GM21447 (cell line): ENCODE measurements at regions not wholly inside any gene's neighbourhood (a gene's known extent, or its start where the extent isn't known, plus 50 kb on each side); places are given as distances from the start of the nearest gene placed in this dataset.

ENCODE experiments used
- ATAC-seq: cut with Tn5 transposase; IDR thresholded peaks from one replicate; pipeline ENCODE4 v1.9.1; 2021; ENCODE audit not compliant: unreplicated experiment

DNA sequence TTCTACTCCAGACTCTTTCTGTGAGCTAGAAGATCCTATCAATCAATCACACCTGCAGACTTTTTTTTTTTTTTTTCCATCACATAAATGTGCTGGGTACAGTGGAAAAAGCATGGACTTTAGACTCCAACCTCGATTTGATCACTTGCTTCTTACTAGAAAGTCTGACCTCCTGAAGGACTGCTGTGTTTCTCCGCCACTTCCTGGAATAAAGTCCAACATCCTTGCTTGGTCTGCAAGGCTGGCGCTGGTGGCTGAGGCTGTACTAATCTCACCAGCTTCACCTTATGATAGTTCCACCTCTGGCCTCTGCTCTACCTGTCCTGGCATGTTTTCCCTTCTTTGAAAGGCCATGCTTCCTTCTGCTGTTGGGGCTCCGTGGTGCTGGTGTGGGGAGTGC, 60.9 kb upstream of the SESN3 start:
- no peak for ATAC-seq

DNA sequence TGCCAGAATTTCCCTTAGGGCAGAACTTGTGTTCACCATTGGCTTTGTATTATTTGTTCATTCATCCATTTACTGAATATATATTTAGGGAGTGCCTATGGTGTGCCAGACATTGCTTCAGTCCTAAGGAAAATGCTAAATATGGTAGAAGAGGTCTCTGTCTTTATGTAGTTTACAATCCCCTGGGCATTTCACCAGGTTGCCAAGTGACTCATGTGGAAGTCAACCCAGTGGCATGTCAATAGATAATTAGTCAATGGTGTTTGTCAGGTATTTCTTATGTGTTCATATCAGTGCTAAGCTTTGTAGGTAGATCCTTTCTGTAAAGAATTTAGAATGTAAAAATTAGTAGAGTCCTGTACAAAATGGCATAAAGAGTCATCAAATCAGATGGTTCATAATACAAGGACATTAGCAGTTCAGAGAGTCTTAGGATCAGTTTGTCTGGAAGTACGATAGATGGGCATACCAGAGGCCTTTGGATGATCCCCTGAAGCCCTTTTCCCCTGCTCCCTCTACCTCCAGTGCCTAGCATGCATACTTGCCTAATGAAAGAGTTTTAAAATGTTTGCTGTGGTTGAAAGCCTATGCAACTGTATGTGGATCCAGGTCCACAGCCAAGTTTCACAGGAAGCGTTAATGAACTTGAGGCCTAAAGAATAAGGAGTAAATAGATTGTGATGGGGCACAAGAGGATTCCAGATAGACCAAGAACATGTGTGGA, 58.5 kb upstream of the SESN3 start:
- ATAC-seq: no peak

DNA sequence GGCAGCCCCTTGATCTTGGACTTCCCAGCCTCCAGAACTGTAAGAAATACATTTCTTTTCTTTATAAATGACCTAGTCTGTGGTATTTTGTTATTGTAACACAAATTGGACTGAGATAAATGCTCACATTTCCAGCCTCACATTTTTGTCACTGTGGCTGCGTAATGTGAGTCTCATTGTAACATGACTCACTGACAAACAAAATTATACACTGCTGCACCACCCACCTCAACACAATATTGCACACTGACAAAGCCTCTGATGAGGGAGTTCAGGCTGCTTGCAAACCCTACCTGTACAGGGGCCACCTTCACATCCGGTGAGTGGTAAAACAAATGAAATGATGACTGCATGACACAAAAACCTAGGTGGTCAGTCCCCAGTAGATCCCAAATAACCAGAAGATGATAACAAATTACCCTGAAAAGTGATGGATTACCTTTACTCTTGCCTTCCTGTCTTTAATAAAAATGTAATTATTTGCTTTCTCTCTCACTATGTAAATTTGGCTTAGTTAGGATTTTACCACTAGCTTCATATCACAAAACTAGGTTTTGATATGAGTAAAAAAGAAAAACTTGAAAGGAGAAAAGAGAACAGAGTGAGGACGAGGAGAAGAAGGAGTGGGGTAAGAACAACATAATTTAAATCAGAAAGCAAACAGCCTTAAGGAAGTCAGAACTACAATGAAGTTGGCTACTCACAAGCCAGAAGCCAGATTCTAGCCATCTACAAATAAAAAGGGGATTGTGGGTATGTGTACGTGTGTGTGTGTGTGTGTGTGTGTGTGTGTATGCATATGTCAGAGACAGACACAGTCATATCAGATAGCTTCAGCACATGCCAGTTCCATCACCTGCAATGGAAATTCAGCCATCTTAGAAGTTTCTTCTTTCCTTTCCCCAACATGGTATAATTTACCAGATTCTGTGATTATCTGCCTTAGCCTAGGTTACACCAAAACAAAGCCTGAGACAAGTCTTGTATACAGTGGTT, 53.4 kb upstream of the SESN3 start:
- ATAC-seq: no peak

DNA sequence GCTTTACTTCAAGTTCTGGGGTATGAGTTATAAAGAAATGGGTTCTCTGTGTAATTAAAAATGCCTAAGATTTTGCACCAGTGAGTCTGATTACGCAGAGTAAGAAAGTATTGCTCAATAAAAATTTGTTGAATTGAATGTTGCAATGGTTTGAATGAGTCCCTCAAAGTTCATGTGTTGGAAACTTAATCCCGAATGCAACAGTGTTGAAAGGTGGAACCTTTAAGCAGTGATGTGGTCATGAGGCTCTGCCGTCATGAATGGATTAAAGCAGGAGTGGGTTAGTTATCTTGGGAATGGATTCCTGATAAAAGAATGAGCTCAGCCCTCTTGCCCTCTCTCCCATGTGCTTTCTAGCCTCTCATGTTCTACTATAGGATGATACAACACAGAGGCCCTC, 52.6 kb upstream of the SESN3 start:
- no peak for ATAC-seq

DNA sequence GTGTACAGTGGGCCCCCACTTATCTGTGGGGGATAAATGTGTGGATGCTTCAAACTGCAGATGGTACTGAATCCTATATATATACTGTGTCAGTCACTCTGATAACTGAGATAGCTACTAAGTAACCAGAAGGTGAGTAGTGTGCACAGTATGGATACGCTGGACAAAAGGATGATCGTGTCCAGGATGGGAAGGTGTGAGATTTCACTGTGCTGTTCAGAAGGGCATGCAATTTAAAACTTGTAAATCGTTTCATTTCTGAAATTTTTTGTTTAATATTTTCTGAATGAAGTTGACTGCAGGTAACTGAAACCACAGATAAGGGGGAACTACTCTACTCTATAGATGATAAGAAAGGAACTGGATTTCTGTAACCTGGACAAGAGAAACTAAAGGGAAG, 52.1 kb upstream of the SESN3 start:
- ATAC-seq: no peak

DNA sequence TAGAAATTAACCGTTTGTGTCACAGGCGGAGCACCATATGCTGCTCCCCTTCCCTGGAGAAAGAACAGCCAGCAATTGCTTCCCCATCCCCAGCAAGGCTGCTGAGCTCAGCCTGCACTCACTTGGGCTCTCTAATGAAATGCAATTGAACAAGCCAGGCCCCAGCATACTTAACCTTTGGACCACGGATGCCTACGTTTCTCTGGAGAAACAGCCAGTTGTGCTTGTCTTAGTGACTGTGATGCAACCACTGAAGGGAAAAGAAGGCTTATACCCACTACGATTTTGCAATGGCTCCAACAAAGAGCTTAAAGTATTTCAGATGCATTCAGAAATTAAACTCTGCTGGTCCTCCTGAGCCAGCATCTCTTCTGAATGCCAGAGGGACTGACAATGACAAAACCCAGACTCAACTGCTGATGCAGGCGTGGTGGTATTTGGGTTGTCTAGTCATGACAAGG, 51.3 kb upstream of the SESN3 start:
- ATAC-seq: no peak
